SK-N-SH (cell line): ENCODE measurements at regions not wholly inside any gene's neighbourhood (a gene's known extent, or its start where the extent isn't known, plus 50 kb on each side); places are given as distances from the start of the nearest gene placed in this dataset.

Experiments used
- CHD2 ChIP-seq: fragments of 150-350 bp; IDR thresholded peaks from 2 replicates; pipeline ENCODE4 v1.6.1; 2018; ENCODE audit warnings: low read length; ENCODE audit not compliant: partially characterized antibody
- CTCF ChIP-seq: fragments of 200-600 bp; sonication (generic); IDR thresholded peaks from 2 replicates; pipeline ENCODE4 v1.6.1; 2017; ENCODE audit warnings: antibody characterized with exemption, mild to moderate bottlenecking, moderate library complexity
- EP300 ChIP-seq, 2 experiments: IDR thresholded peaks; 2 replicates each; pipeline versions ENCODE4 v1.4.0 to v1.6.1; 2012; ENCODE audit warnings: borderline replicate concordance in 1 of 2, low read depth in 1 of 2, low read length in 1 of 2
- EZH2phosphoT487 ChIP-seq: fragments of 200-600 bp; sonication (generic); IDR thresholded peaks from 2 replicates; pipeline ENCODE4 v1.6.1; 2017; ENCODE audit warnings: low read depth, mixed run types, mild to moderate bottlenecking, antibody characterized with exemption, moderate library complexity, borderline replicate concordance
- GABPA ChIP-seq: IDR thresholded peaks from 2 replicates; pipeline ENCODE4 v1.4.0; 2012; ENCODE audit warnings: low read depth, mild to moderate bottlenecking
- GATA2 ChIP-seq: sonication (generic); formaldehyde crosslinking; IDR thresholded peaks from 2 replicates; pipeline ENCODE4 v1.5.0; 2020; ENCODE audit warnings: mild to moderate bottlenecking, missing genetic modification reagents
- JUND ChIP-seq: IDR thresholded peaks from 2 replicates; pipeline ENCODE4 v1.4.0; 2012
- MAX ChIP-seq: IDR thresholded peaks from 2 replicates; pipeline ENCODE4 v1.4.0; 2012; ENCODE audit warnings: low read depth
- RAD21 ChIP-seq: IDR thresholded peaks from 2 replicates; pipeline ENCODE4 v1.6.1; 2012; ENCODE audit warnings: mild to moderate bottlenecking, low read length
- RFX5 ChIP-seq: IDR thresholded peaks from 2 replicates; pipeline ENCODE4 v1.6.1; 2012; ENCODE audit warnings: mild to moderate bottlenecking, improper control_type of control experiment, low read length
- RXRA ChIP-seq: IDR thresholded peaks from 2 replicates; pipeline ENCODE4 v1.4.0; 2012; ENCODE audit warnings: low read depth, mild to moderate bottlenecking, borderline replicate concordance
- SIN3A ChIP-seq: IDR thresholded peaks from 2 replicates; pipeline ENCODE4 v1.6.1; 2012; ENCODE audit warnings: low read depth, mild to moderate bottlenecking, low read length, moderate library complexity, borderline replicate concordance
- USF1 ChIP-seq: IDR thresholded peaks from 2 replicates; pipeline ENCODE4 v1.4.0; 2012; ENCODE audit warnings: low read depth, borderline replicate concordance
- YY1 ChIP-seq: IDR thresholded peaks from 2 replicates; pipeline ENCODE4 v1.4.0; 2012; ENCODE audit warnings: low read depth, mild to moderate bottlenecking

DNA sequence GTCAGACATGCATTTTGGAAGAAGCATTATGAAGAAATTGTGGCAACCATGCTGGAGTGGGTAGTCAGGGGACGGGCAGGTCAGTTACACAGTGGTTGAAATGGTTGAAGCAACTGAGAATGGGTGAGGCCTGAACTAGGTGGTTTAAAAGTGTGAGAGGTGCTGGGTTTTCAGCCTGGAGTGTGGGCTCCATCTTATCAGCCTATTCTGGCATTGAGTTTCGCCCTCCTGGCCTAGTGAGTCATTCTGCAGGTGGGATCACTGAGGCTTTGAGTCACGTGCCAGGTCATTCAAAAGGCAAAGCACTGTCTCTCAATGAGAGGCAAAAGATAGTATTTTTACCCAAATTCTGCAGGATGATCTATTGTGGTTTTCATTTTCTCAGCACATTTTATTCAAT, 181.9 kb upstream of the CHD6 start:
- no peak for TF ChIP-seq EZH2phosphoT487
- TF ChIP-seq CTCF = no peak
- TF ChIP-seq RFX5 = no peak
- TF ChIP-seq JUND = no peak
- TF ChIP-seq GABPA = no peak
- no peak for TF ChIP-seq EP300 (IDR thresholded peaks at IDR 0.05; ENCODE audit: borderline replicate concordance in 1 of 2, low read depth in 1 of 2, low read length in 1 of 2)
- no peak for TF ChIP-seq MAX
- no peak for TF ChIP-seq GATA2 (CRISPR knock-in tag)
- TF ChIP-seq USF1 = no peak
- TF ChIP-seq RAD21 = no peak
- TF ChIP-seq CHD2 = no peak
- no peak for TF ChIP-seq RXRA
- TF ChIP-seq SIN3A = no peak
- TF ChIP-seq YY1 = no peak
